T-cell (primary cell): ENCODE measurements at regions not wholly inside any gene's neighbourhood (a gene's known extent, or its start where the extent isn't known, plus 50 kb on each side); places are given as distances from the start of the nearest gene placed in this dataset.

Source experiments
- ATAC-seq, 4 experiments: fragments of 200-7000 bp in 3 of 4; fragments of 150-1000 bp in 1 of 4; cut with Tn5 transposase; replicated peaks in 1 of 4; 1 replicate in 3 of 4; 2 replicates in 1 of 4; pipeline ENCODE4 v1.10.0; 2021; ENCODE audit warnings: moderate library complexity in 3 of 4, mild to moderate bottlenecking in 2 of 4, moderate number of reproducible peaks in 1 of 4
- CTCF ChIA-PET, 2 donors: fragments of 300-600 bp; sonication (Branson Sonifier 250); formaldehyde crosslinking; loops; one replicate each; lab custom pipeline; 2022; ENCODE audit warnings: antibody characterized with exemption in 2 of 2; lab: Charles Lee
- POLR2A ChIA-PET, 2 donors: fragments of 300-600 bp; sonication (Branson Sonifier 250); formaldehyde crosslinking; loops; one replicate each; lab custom pipeline; 2022; ENCODE audit warnings: antibody characterized with exemption in 2 of 2; lab: Charles Lee
- DNase-seq, 35 experiments: peaks; one replicate each; pipeline versions ENCODE4 v3.0.0 to v3.0.0-alpha.2; 2013 to 2023
- H3K27ac ChIP-seq: one replicate; pipeline ENCODE4 v1.5.1; 2013; ENCODE audit warnings: low read length
- H3K27me3 ChIP-seq, 2 experiments: replicated peaks in 1 of 2; 1 replicate in 1 of 2; 2 replicates in 1 of 2; pipeline versions ENCODE4 v1.6.1 to v1.7.0; 2013; ENCODE audit warnings: low read length in 1 of 2, mixed read lengths in 1 of 2; ENCODE audit not compliant: control insufficient read depth in 2 of 2, insufficient read depth in 2 of 2; ENCODE audit errors: extremely low read depth in 1 of 2
- H3K36me3 ChIP-seq, 2 donors: 1 replicate in 1 of 2; 2 replicates in 1 of 2; pipeline versions ENCODE4 v1.6.1 to v1.7.0; 2013; ENCODE audit warnings: low read length in 1 of 2; ENCODE audit not compliant: control insufficient read depth in 2 of 2, insufficient read depth in 1 of 2; ENCODE audit errors: extremely low read depth in 1 of 2
- H3K4me1 ChIP-seq, 2 experiments: 1 replicate in 1 of 2; 2 replicates in 1 of 2; pipeline versions ENCODE4 v1.6.1 to v1.7.0; 2013; ENCODE audit warnings: low read length in 2 of 2, mixed read lengths in 1 of 2; ENCODE audit not compliant: insufficient read depth in 2 of 2, control insufficient read depth in 1 of 2; ENCODE audit errors: extremely low read depth in 1 of 2
- H3K4me3 ChIP-seq, 2 donors: 1 replicate in 1 of 2; 2 replicates in 1 of 2; pipeline versions ENCODE4 v1.5.1 to v1.7.0; 2013; ENCODE audit warnings: mild to moderate bottlenecking in 2 of 2, low read length in 1 of 2, moderate library complexity in 1 of 2; ENCODE audit not compliant: control insufficient read depth in 1 of 2; ENCODE audit errors: extremely low read depth in 1 of 2
- H3K9me3 ChIP-seq: 2 replicates; pipeline ENCODE4 v1.7.0; 2013
- H3K27ac Mint-ChIP-seq, 2 donors: one replicate each; pipeline ENCODE4 v1.8.0; 2020 to 2021; ENCODE audit warnings: mild to moderate bottlenecking in 2 of 2, mixed read lengths in 2 of 2
- H3K27me3 Mint-ChIP-seq, 2 donors: one replicate each; pipeline ENCODE4 v1.8.0; 2021 to 2022; ENCODE audit warnings: mixed read lengths in 2 of 2
- H3K36me3 Mint-ChIP-seq: one replicate; pipeline ENCODE4 v1.8.0; 2021; ENCODE audit warnings: mixed read lengths
- H3K4me1 Mint-ChIP-seq, 3 donors: one replicate each; pipeline ENCODE4 v1.8.0; 2020 to 2022; ENCODE audit warnings: mixed read lengths in 3 of 3, mild to moderate bottlenecking in 1 of 3
- H3K4me3 Mint-ChIP-seq, 3 donors: one replicate each; pipeline ENCODE4 v1.8.0; 2020 to 2022; ENCODE audit warnings: mild to moderate bottlenecking in 3 of 3, mixed read lengths in 3 of 3, moderate library complexity in 3 of 3
- H3K9me3 Mint-ChIP-seq, 3 donors: one replicate each; pipeline ENCODE4 v1.8.0; 2020 to 2022; ENCODE audit warnings: mixed read lengths in 3 of 3
- WGBS: methylation state at CpG from one replicate; pipeline ENCODE4 v1.1.5; 2013; ENCODE audit warnings: missing lambda C conversion rate; ENCODE audit not compliant: insufficient coverage; 5-methylcytosine and 5-hydroxymethylcytosine counted together

- Histone ChIP-seq H3K36me3 (no peaks in the 10 kb centered on the region), H3K4me3 (no peak overlapping the region), H3K9me3 (no peaks in the 10 kb centered on the region), H3K27ac (no peak overlapping the region), H3K27me3 (no peaks in the 10 kb centered on the region), H3K4me1 (no peaks in the 10 kb centered on the region)
- Mint-ChIP-seq H3K27me3 (no peaks in the 10 kb centered on the region), H3K27ac (no peak overlapping the region), H3K9me3 (peaks cover 0 to 3% (median 0%) of the 10 kb centered on the region in 3 donors), H3K4me1 (no peaks in the 10 kb centered on the region), H3K4me3 (no peak overlapping the region), H3K36me3 (no peaks in the 10 kb centered on the region)
- no peak for DNase-seq
- POLR2A ChIA-PET: no interaction called here
- WGBS: no CpG with 5 or more reads among the region's 3 CpGs
- ATAC-seq: no peak
- CTCF ChIA-PET: no interaction called here
These were observed 466.4 kb upstream of the MEF2C start for GRCh38 chr5:89349246-89349980.

GRCh38 chr5:89346573-89346972 is 463.6 kb upstream of the MEF2C start:
- Histone ChIP-seq H3K4me3 (no peak overlapping the region), H3K9me3 (no peaks in the 10 kb centered on the region), H3K4me1 (peaks cover 0 to 2% of the 10 kb centered on the region in 2 experiments), H3K27me3 (no peaks in the 10 kb centered on the region), H3K36me3 (no peaks in the 10 kb centered on the region), H3K27ac (no peak overlapping the region)
- ATAC-seq (no peak), DNase-seq (no peak)
- Mint-ChIP-seq H3K27me3 (no peaks in the 10 kb centered on the region), H3K9me3 (no peaks in the 10 kb centered on the region), H3K4me3 (no peak overlapping the region), H3K4me1 (peaks cover 0 to 4% (median 2%) of the 10 kb centered on the region in 3 donors), H3K27ac (no peak overlapping the region), H3K36me3 (no peaks in the 10 kb centered on the region)
- ChIA-PET POLR2A (no interaction called here), CTCF (interaction anchor here in 1 of 2 donors (0.7 kb wide), 1 partner anchor 41 kb away, joined by 3 read pairs; no protein-coding TSS in a partner anchor)
- no CpG with 5 or more reads among the region's 1 CpG for WGBS

- Histone ChIP-seq H3K4me1 (peaks cover 0 to 2% of the 10 kb centered on the region in 2 experiments), H3K9me3 (no peaks in the 10 kb centered on the region), H3K27me3 (no peaks in the 10 kb centered on the region), H3K36me3 (no peaks in the 10 kb centered on the region), H3K4me3 (no peak overlapping the region), H3K27ac (no peak overlapping the region)
- no peaks in the 10 kb centered on the region for H3K36me3 Mint-ChIP-seq
- POLR2A ChIA-PET: no interaction called here
- peaks cover 0 to 4% (median 2%) of the 10 kb centered on the region in 3 donors for H3K4me1 Mint-ChIP-seq
- WGBS: no CpG with 5 or more reads among the region's 4 CpGs
- no peaks in the 10 kb centered on the region for H3K27me3 Mint-ChIP-seq
- CTCF ChIA-PET: no interaction called here
- no peak overlapping the region for H3K4me3 Mint-ChIP-seq
- peak in 2 of 35 experiments; percentile 0 to 3 for DNase-seq
- ATAC-seq: no peak
- H3K27ac Mint-ChIP-seq: no peak overlapping the region
- H3K9me3 Mint-ChIP-seq: no peaks in the 10 kb centered on the region
These were observed 460.7 kb upstream of the MEF2C start for GRCh38 chr5:89343666-89344065.

GRCh38 chr5:89342106-89342876 is 459.3 kb upstream of the MEF2C start:
- DNase-seq (no peak), ATAC-seq (no peak)
- no peak overlapping the region for H3K27ac Mint-ChIP-seq

GRCh38 chr5:89338935-89339334 is 456.0 kb upstream of the MEF2C start:
- no peaks in the 10 kb centered on the region for H3K27me3 ChIP-seq
- Mint-ChIP-seq H3K27ac (no peak overlapping the region), H3K9me3 (peaks cover 2 to 3% (median 3%) of the 10 kb centered on the region in 3 donors), H3K27me3 (no peaks in the 10 kb centered on the region), H3K4me3 (no peak overlapping the region), H3K36me3 (no peaks in the 10 kb centered on the region), H3K4me1 (peaks cover 0 to 4% (median 2%) of the 10 kb centered on the region in 3 donors)
- no peaks in the 10 kb centered on the region for H3K36me3 ChIP-seq
- ChIA-PET CTCF (no interaction called here), POLR2A (no interaction called here)
- DNase-seq: no peak
- 67% methylated on average over 1 of the region's 2 CpGs for WGBS
- ATAC-seq: no peak
- H3K4me1 ChIP-seq: peaks cover 0 to 2% of the 10 kb centered on the region in 2 experiments
- H3K27ac ChIP-seq: no peak overlapping the region
- no peak overlapping the region for H3K4me3 ChIP-seq
- H3K9me3 ChIP-seq: no peaks in the 10 kb centered on the region

More at GRCh38 chr5:89342106-89342876, 459.3 kb upstream of the MEF2C start:
- peaks cover 0 to 2% of the 10 kb centered on the region in 2 experiments for H3K4me1 ChIP-seq
- Mint-ChIP-seq H3K9me3 (peaks cover 0 to 3% (median 3%) of the 10 kb centered on the region in 3 donors), H3K4me3 (no peak overlapping the region), H3K27me3 (no peaks in the 10 kb centered on the region), H3K4me1 (peaks cover 0 to 4% (median 2%) of the 10 kb centered on the region in 3 donors), H3K36me3 (no peaks in the 10 kb centered on the region)
- WGBS: no CpG with 5 or more reads among the region's 2 CpGs
- H3K9me3 ChIP-seq: no peaks in the 10 kb centered on the region
- POLR2A ChIA-PET: no interaction called here
- CTCF ChIA-PET: no interaction called here
- H3K27me3 ChIP-seq: no peaks in the 10 kb centered on the region
- no peak overlapping the region for H3K4me3 ChIP-seq
- no peak overlapping the region for H3K27ac ChIP-seq
- H3K36me3 ChIP-seq: no peaks in the 10 kb centered on the region

GRCh38 chr5:89336111-89336510 is 453.1 kb upstream of the MEF2C start:
- no peaks in the 10 kb centered on the region for H3K9me3 ChIP-seq
- POLR2A ChIA-PET: no interaction called here
- Mint-ChIP-seq H3K4me1 (no peaks in the 10 kb centered on the region), H3K4me3 (no peak overlapping the region), H3K9me3 (peaks cover 2 to 5% (median 3%) of the 10 kb centered on the region in 3 donors), H3K36me3 (no peaks in the 10 kb centered on the region), H3K27ac (no peak overlapping the region), H3K27me3 (no peaks in the 10 kb centered on the region)
- no peaks in the 10 kb centered on the region for H3K4me1 ChIP-seq
- DNase-seq: no peak
- no CpG with 5 or more reads among the region's 2 CpGs for WGBS
- no peaks in the 10 kb centered on the region for H3K27me3 ChIP-seq
- H3K4me3 ChIP-seq: no peak overlapping the region
- CTCF ChIA-PET: no interaction called here
- H3K36me3 ChIP-seq: no peaks in the 10 kb centered on the region
- ATAC-seq: no peak
- no peak overlapping the region for H3K27ac ChIP-seq
